HepG2 (cell line): ENCODE measurements at regions not wholly inside any gene's neighbourhood (a gene's known extent, or its start where the extent isn't known, plus 50 kb on each side); places are given as distances from the start of the nearest gene placed in this dataset.

Experiments
- CREB3 ChIP-seq: sonication (generic); formaldehyde crosslinking; IDR thresholded peaks from 2 replicates; pipeline ENCODE4 v1.5.0; 2020; ENCODE audit warnings: missing genetic modification reagents
- ISL2 ChIP-seq: sonication (generic); formaldehyde crosslinking; IDR thresholded peaks from 2 replicates; pipeline ENCODE4 v1.5.0; 2020; ENCODE audit warnings: missing genetic modification reagents
- KDM3A ChIP-seq: IDR thresholded peaks from 2 replicates; pipeline ENCODE4 v1.6.1; 2018; ENCODE audit warnings: low read depth, missing compliant biosample characterization
- MAZ ChIP-seq, 2 experiments: sonication (generic) in 1 of 2; formaldehyde crosslinking in 1 of 2; IDR thresholded peaks; 2 replicates each; pipeline versions ENCODE4 v1.5.0 to v1.6.1; 2012 to 2020; ENCODE audit warnings: low read depth in 2 of 2, mild to moderate bottlenecking in 2 of 2, borderline replicate concordance in 1 of 2, improper control_type of control experiment in 1 of 2, low read length in 1 of 2, missing genetic modification reagents in 1 of 2, moderate library complexity in 1 of 2
- PHB2 ChIP-seq: fragments of 450-650 bp; IDR thresholded peaks from 2 replicates; pipeline ENCODE4 v1.6.1; 2018; ENCODE audit not compliant: partially characterized antibody
- ZBTB14 ChIP-seq: sonication (generic); formaldehyde crosslinking; IDR thresholded peaks from 2 replicates; pipeline ENCODE4 v1.4.0; 2020; ENCODE audit warnings: missing genetic modification reagents
- ZNF143 ChIP-seq: sonication (generic); formaldehyde crosslinking; IDR thresholded peaks from 2 replicates; pipeline ENCODE4 v1.4.0; 2020; ENCODE audit warnings: missing genetic modification reagents
- ZNF276 ChIP-seq: sonication (generic); formaldehyde crosslinking; IDR thresholded peaks from 2 replicates; pipeline ENCODE4 v1.4.0; 2020; ENCODE audit warnings: mild to moderate bottlenecking, low read depth, missing genetic modification reagents
- ZNF350 ChIP-seq: sonication (generic); formaldehyde crosslinking; IDR thresholded peaks from 2 replicates; pipeline ENCODE4 v1.4.0; 2020; ENCODE audit warnings: mild to moderate bottlenecking, low read depth, missing genetic modification reagents, borderline replicate concordance
- ZNF430 ChIP-seq: sonication (generic); formaldehyde crosslinking; IDR thresholded peaks from 2 replicates; pipeline ENCODE4 v1.9.0; 2021; ENCODE audit warnings: mild to moderate bottlenecking, missing genetic modification reagents
- ZNF784 ChIP-seq: sonication (generic); formaldehyde crosslinking; IDR thresholded peaks from 2 replicates; pipeline ENCODE4 v1.5.1; 2020; ENCODE audit warnings: missing genetic modification reagents, mild to moderate bottlenecking, borderline replicate concordance

GRCh38 chr21:43282358-43283120 lies 113.7 kb downstream of the CRYAA start (continued):
- TF ChIP-seq ZNF350 (CRISPR knock-in tag) (no peak), ZBTB14 (no peak), PHB2 (no peak), ZNF143 (CRISPR knock-in tag) (no peak), ZNF430 (CRISPR knock-in tag) (no peak), ISL2 (CRISPR knock-in tag) (no peak), KDM3A (CRISPR knock-in tag) (no peak), ZNF784 (CRISPR knock-in tag) (no peak), ZNF276 (CRISPR knock-in tag) (no peak), CREB3 (CRISPR knock-in tag) (no peak), MAZ (IDR thresholded peaks at IDR 0.05; ENCODE audit: borderline replicate concordance, low read depth, low read length) (no peak), MAZ (CRISPR knock-in tag; IDR thresholded peaks at IDR 0.05; ENCODE audit: low read depth) (no peak)
- TF ChIP-seq, all 625 proteins: peak for 0
